ENCODE measurements at regions not wholly inside any gene's neighbourhood (a gene's known extent, or its start where the extent isn't known, plus 50 kb on each side); places are given as distances from the start of the nearest gene placed in this dataset.

GRCh38 chr4:14767142-14767541 is 235.1 kb upstream of the CPEB2 start:
- H3K27me3 ChIP-seq (replicated peaks; ENCODE audit: control insufficient read depth, insufficient read depth, low read length, poor library complexity, severe bottlenecking): no peaks in the 10 kb centered on the region
- H3K9me3 ChIP-seq (ENCODE audit: control insufficient read depth, low read length): no peaks in the 10 kb centered on the region
- no peak overlapping the region for H3K4me3 ChIP-seq (ENCODE audit: insufficient read depth, low read depth, low read length, poor library complexity, severe bottlenecking)
- no peak overlapping the region for H3K27ac ChIP-seq (ENCODE audit: insufficient read depth, low read length, poor library complexity, severe bottlenecking)
- DNase-seq: no peak
- H3K36me3 ChIP-seq (ENCODE audit: control insufficient read depth, insufficient read depth, low read length): no peaks in the 10 kb centered on the region
- H3K4me1 ChIP-seq (ENCODE audit: control insufficient read depth, insufficient read depth, low read length, poor library complexity, severe bottlenecking): no peaks in the 10 kb centered on the region

- Histone ChIP-seq H3K27me3 (replicated peaks; ENCODE audit: control insufficient read depth, insufficient read depth, low read length, poor library complexity, severe bottlenecking) (peaks cover 4% of the 10 kb centered on the region), H3K4me1 (ENCODE audit: control insufficient read depth, insufficient read depth, low read length, poor library complexity, severe bottlenecking) (no peaks in the 10 kb centered on the region)
- no peak for DNase-seq
These were observed 233.8 kb upstream of the CPEB2 start for GRCh38 chr4:14768449-14768848.

GRCh38 chr4:14769993-14770392 is 232.3 kb upstream of the CPEB2 start:
- Histone ChIP-seq H3K4me1 (ENCODE audit: control insufficient read depth, insufficient read depth, low read length, poor library complexity, severe bottlenecking) (no peaks in the 10 kb centered on the region), H3K9me3 (ENCODE audit: control insufficient read depth, low read length) (no peaks in the 10 kb centered on the region), H3K4me3 (ENCODE audit: insufficient read depth, low read depth, low read length, poor library complexity, severe bottlenecking) (no peak overlapping the region), H3K36me3 (ENCODE audit: control insufficient read depth, insufficient read depth, low read length) (no peaks in the 10 kb centered on the region), H3K27ac (ENCODE audit: insufficient read depth, low read length, poor library complexity, severe bottlenecking) (no peak overlapping the region), H3K27me3 (replicated peaks; ENCODE audit: control insufficient read depth, insufficient read depth, low read length, poor library complexity, severe bottlenecking) (peaks cover 4% of the 10 kb centered on the region)
- DNase-seq: no peak

More at GRCh38 chr4:14768449-14768848, 233.8 kb upstream of the CPEB2 start:
- Histone ChIP-seq H3K4me3 (ENCODE audit: insufficient read depth, low read depth, low read length, poor library complexity, severe bottlenecking) (no peak overlapping the region), H3K9me3 (ENCODE audit: control insufficient read depth, low read length) (no peaks in the 10 kb centered on the region), H3K36me3 (ENCODE audit: control insufficient read depth, insufficient read depth, low read length) (no peaks in the 10 kb centered on the region), H3K27ac (ENCODE audit: insufficient read depth, low read length, poor library complexity, severe bottlenecking) (no peak overlapping the region)

- no peak for DNase-seq
- Histone ChIP-seq H3K9me3 (ENCODE audit: control insufficient read depth, low read length) (no peaks in the 10 kb centered on the region), H3K36me3 (ENCODE audit: control insufficient read depth, insufficient read depth, low read length) (no peaks in the 10 kb centered on the region), H3K27ac (ENCODE audit: insufficient read depth, low read length, poor library complexity, severe bottlenecking) (no peak overlapping the region), H3K4me3 (ENCODE audit: insufficient read depth, low read depth, low read length, poor library complexity, severe bottlenecking) (no peak overlapping the region), H3K4me1 (ENCODE audit: control insufficient read depth, insufficient read depth, low read length, poor library complexity, severe bottlenecking) (no peaks in the 10 kb centered on the region), H3K27me3 (replicated peaks; ENCODE audit: control insufficient read depth, insufficient read depth, low read length, poor library complexity, severe bottlenecking) (peaks cover 4% of the 10 kb centered on the region)
These were observed 231.2 kb upstream of the CPEB2 start for GRCh38 chr4:14771094-14771493.

GRCh38 chr4:14771504-14772175 is 230.6 kb upstream of the CPEB2 start:
- H3K36me3 ChIP-seq (ENCODE audit: control insufficient read depth, insufficient read depth, low read length): no peaks in the 10 kb centered on the region
- DNase-seq: no peak
- no peak overlapping the region for H3K4me3 ChIP-seq (ENCODE audit: insufficient read depth, low read depth, low read length, poor library complexity, severe bottlenecking)
- peaks cover 4% of the 10 kb centered on the region for H3K27me3 ChIP-seq (replicated peaks; ENCODE audit: control insufficient read depth, insufficient read depth, low read length, poor library complexity, severe bottlenecking)
- no peaks in the 10 kb centered on the region for H3K9me3 ChIP-seq (ENCODE audit: control insufficient read depth, low read length)
- H3K27ac ChIP-seq (ENCODE audit: insufficient read depth, low read length, poor library complexity, severe bottlenecking): no peak overlapping the region
- H3K4me1 ChIP-seq (ENCODE audit: control insufficient read depth, insufficient read depth, low read length, poor library complexity, severe bottlenecking): no peaks in the 10 kb centered on the region

- no peaks in the 10 kb centered on the region for H3K9me3 ChIP-seq (ENCODE audit: control insufficient read depth, low read length)
- no peak overlapping the region for H3K27ac ChIP-seq (ENCODE audit: insufficient read depth, low read length, poor library complexity, severe bottlenecking)
- H3K27me3 ChIP-seq (replicated peaks; ENCODE audit: control insufficient read depth, insufficient read depth, low read length, poor library complexity, severe bottlenecking): peaks cover 4% of the 10 kb centered on the region
- no peak overlapping the region for H3K4me3 ChIP-seq (ENCODE audit: insufficient read depth, low read depth, low read length, poor library complexity, severe bottlenecking)
- H3K36me3 ChIP-seq (ENCODE audit: control insufficient read depth, insufficient read depth, low read length): no peaks in the 10 kb centered on the region
- H3K4me1 ChIP-seq (ENCODE audit: control insufficient read depth, insufficient read depth, low read length, poor library complexity, severe bottlenecking): no peaks in the 10 kb centered on the region
- no peak for DNase-seq
These were observed 229.9 kb upstream of the CPEB2 start for GRCh38 chr4:14772388-14772787.

- no peak overlapping the region for H3K4me3 ChIP-seq (ENCODE audit: insufficient read depth, low read depth, low read length, poor library complexity, severe bottlenecking)
- no peak overlapping the region for H3K27ac ChIP-seq (ENCODE audit: insufficient read depth, low read length, poor library complexity, severe bottlenecking)
- no peaks in the 10 kb centered on the region for H3K4me1 ChIP-seq (ENCODE audit: control insufficient read depth, insufficient read depth, low read length, poor library complexity, severe bottlenecking)
- H3K27me3 ChIP-seq (replicated peaks; ENCODE audit: control insufficient read depth, insufficient read depth, low read length, poor library complexity, severe bottlenecking): no peaks in the 10 kb centered on the region
- no peak for DNase-seq
- peaks cover 3% of the 10 kb centered on the region for H3K9me3 ChIP-seq (ENCODE audit: control insufficient read depth, low read length)
- no peaks in the 10 kb centered on the region for H3K36me3 ChIP-seq (ENCODE audit: control insufficient read depth, insufficient read depth, low read length)
These were observed 219.0 kb upstream of the CPEB2 start for GRCh38 chr4:14783011-14783877.

- no peaks in the 10 kb centered on the region for H3K36me3 ChIP-seq (ENCODE audit: control insufficient read depth, insufficient read depth, low read length)
- no peaks in the 10 kb centered on the region for H3K27me3 ChIP-seq (replicated peaks; ENCODE audit: control insufficient read depth, insufficient read depth, low read length, poor library complexity, severe bottlenecking)
- H3K4me3 ChIP-seq (ENCODE audit: insufficient read depth, low read depth, low read length, poor library complexity, severe bottlenecking): no peak overlapping the region
- no peak for DNase-seq
- H3K4me1 ChIP-seq (ENCODE audit: control insufficient read depth, insufficient read depth, low read length, poor library complexity, severe bottlenecking): no peaks in the 10 kb centered on the region
- peaks cover 3% of the 10 kb centered on the region for H3K9me3 ChIP-seq (ENCODE audit: control insufficient read depth, low read length)
- H3K27ac ChIP-seq (ENCODE audit: insufficient read depth, low read length, poor library complexity, severe bottlenecking): no peak overlapping the region
These were observed 215.1 kb upstream of the CPEB2 start for GRCh38 chr4:14787221-14787620.

GRCh38 chr4:14787894-14788293 is 214.4 kb upstream of the CPEB2 start:
- no peak overlapping the region for H3K4me3 ChIP-seq (ENCODE audit: insufficient read depth, low read depth, low read length, poor library complexity, severe bottlenecking)
- H3K27me3 ChIP-seq (replicated peaks; ENCODE audit: control insufficient read depth, insufficient read depth, low read length, poor library complexity, severe bottlenecking): no peaks in the 10 kb centered on the region
- H3K9me3 ChIP-seq (ENCODE audit: control insufficient read depth, low read length): peaks cover 3% of the 10 kb centered on the region
- no peaks in the 10 kb centered on the region for H3K36me3 ChIP-seq (ENCODE audit: control insufficient read depth, insufficient read depth, low read length)
- no peak for DNase-seq
- no peaks in the 10 kb centered on the region for H3K4me1 ChIP-seq (ENCODE audit: control insufficient read depth, insufficient read depth, low read length, poor library complexity, severe bottlenecking)
- H3K27ac ChIP-seq (ENCODE audit: insufficient read depth, low read length, poor library complexity, severe bottlenecking): no peak overlapping the region

- no peak overlapping the region for H3K27ac ChIP-seq (ENCODE audit: insufficient read depth, low read length, poor library complexity, severe bottlenecking)
- H3K4me1 ChIP-seq (ENCODE audit: control insufficient read depth, insufficient read depth, low read length, poor library complexity, severe bottlenecking): no peaks in the 10 kb centered on the region
- H3K36me3 ChIP-seq (ENCODE audit: control insufficient read depth, insufficient read depth, low read length): no peaks in the 10 kb centered on the region
- H3K27me3 ChIP-seq (replicated peaks; ENCODE audit: control insufficient read depth, insufficient read depth, low read length, poor library complexity, severe bottlenecking): no peaks in the 10 kb centered on the region
- H3K4me3 ChIP-seq (ENCODE audit: insufficient read depth, low read depth, low read length, poor library complexity, severe bottlenecking): no peak overlapping the region
- DNase-seq: no peak
- H3K9me3 ChIP-seq (ENCODE audit: control insufficient read depth, low read length): peaks cover 3% of the 10 kb centered on the region
These were observed 211.8 kb upstream of the CPEB2 start for GRCh38 chr4:14790494-14790893.
